ENCODE measurements at regions not wholly inside any gene's neighbourhood (a gene's known extent, or its start where the extent isn't known, plus 50 kb on each side); places are given as distances from the start of the nearest gene placed in this dataset.

DNA sequence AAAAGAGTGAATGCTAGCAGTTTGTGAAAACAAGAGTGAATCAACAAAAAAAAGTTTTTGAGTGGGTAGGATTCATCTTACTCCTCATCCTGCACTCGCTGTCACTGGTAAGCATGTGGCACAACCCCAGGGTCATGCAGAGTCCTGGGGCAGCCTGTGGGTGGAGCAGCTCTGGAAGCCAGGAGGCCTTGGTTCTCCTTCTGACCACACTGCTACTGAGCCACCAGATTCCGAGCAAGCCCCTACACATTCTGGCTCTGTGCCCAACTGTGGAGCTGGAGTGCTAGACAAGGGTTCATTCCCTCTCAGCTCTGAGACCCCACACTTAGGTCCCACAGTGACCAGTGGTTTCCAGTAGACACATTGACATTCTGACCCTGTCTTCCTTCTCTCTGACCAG, 670.6 kb downstream of the BCL11A start:
- Mint-ChIP-seq H3K27ac (no peak overlapping the region), H3K4me3 (no peak overlapping the region), H3K9me3 (no peaks in the 10 kb centered on the region), H3K4me1 (no peaks in the 10 kb centered on the region), H3K36me3 (no peaks in the 10 kb centered on the region)
- DNase-seq (ENCODE audit: low spot score in 2 of 2) = no peak
- no peak for ATAC-seq

DNA sequence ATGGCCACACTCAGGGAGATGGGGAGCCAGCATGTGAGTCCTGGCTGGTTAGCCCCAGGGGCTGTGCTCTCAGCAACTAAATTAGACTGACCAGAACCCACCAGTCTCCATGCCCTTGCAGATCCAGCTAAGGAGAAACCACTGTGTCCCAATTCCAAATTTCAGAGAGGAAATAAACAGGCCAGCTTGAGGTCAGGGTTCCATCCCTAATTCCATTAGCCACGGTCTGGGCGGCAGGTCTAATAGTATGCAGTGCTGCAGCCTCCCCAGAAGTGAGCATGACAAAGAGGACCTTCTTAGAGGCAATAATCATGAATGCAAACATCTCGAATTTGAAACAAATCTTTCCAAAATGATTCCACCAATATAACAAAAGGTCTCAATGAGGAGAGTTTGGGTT, 671.2 kb downstream of the BCL11A start:
- ATAC-seq (no peak), DNase-seq (ENCODE audit: low spot score in 2 of 2) (no peak)
- Mint-ChIP-seq H3K9me3 (no peaks in the 10 kb centered on the region), H3K27ac (no peak overlapping the region), H3K36me3 (no peaks in the 10 kb centered on the region), H3K4me3 (no peak overlapping the region), H3K4me1 (no peaks in the 10 kb centered on the region)

- no peak overlapping the region for H3K4me3 Mint-ChIP-seq
- H3K27ac Mint-ChIP-seq = no peak overlapping the region
- H3K36me3 Mint-ChIP-seq = no peaks in the 10 kb centered on the region
- H3K9me3 Mint-ChIP-seq = peaks cover 3% of the 10 kb centered on the region
- DNase-seq (ENCODE audit: low spot score in 2 of 2) = no peak
- H3K4me1 Mint-ChIP-seq = no peaks in the 10 kb centered on the region
- no peak for ATAC-seq
These were observed 672.2 kb downstream of the BCL11A start for GRCh38 chr2:59881218-59881617.

DNA sequence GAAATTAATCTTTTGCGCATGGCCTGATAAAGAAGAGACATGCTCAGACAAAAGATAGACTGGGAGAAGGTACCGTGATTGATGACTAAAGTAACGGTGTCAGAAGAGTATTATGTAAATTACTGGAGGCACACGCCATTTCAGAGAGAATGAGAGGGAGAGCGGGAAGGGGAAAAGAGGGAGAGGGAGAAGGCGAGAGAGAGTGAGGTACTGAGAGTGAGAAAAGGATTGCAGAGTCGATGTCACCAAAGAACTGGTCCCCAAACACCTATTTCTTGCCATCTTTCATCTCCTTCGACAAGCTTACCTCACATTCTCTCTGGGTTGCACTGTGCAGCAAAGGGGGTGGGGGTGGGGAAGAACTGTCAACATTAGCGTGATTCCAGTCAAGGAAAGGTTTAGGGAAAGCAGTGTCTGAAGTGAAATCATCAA, 673.7 kb downstream of the BCL11A start:
- Mint-ChIP-seq H3K36me3 (no peaks in the 10 kb centered on the region), H3K4me1 (no peaks in the 10 kb centered on the region), H3K27ac (no peak overlapping the region), H3K4me3 (no peak overlapping the region), H3K9me3 (peaks cover 4% of the 10 kb centered on the region)
- DNase-seq (ENCODE audit: low spot score in 2 of 2) (no peak), ATAC-seq (no peak)

DNA sequence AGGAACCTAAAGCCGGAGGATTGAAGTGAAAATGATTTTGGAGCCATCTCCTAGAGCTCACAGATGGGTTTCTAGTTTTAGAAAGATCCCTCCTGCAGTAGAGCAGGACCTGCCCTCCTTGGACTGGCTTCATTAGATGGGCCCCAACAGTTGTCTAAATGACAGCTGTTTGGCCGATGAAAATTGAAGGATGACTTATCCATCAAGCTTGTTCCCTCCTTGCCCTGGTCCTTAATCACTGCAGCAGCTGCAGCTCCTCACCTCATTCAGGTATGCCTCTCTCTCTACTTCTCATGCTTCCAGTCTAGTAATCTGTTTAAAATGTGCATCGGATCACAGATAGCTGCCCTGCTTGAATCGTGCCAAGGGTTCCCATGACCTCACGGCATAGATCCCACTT, 677.6 kb downstream of the BCL11A start:
- Mint-ChIP-seq H3K4me3 (no peak overlapping the region), H3K27ac (no peak overlapping the region), H3K4me1 (no peaks in the 10 kb centered on the region), H3K36me3 (no peaks in the 10 kb centered on the region), H3K9me3 (peaks cover 4% of the 10 kb centered on the region)
- DNase-seq (ENCODE audit: low spot score in 2 of 2) = no peak
- no peak for ATAC-seq

- H3K4me3 Mint-ChIP-seq = no peak overlapping the region
- H3K9me3 Mint-ChIP-seq = peaks cover 4% of the 10 kb centered on the region
- no peaks in the 10 kb centered on the region for H3K4me1 Mint-ChIP-seq
- no peak for ATAC-seq
- no peak overlapping the region for H3K27ac Mint-ChIP-seq
- H3K36me3 Mint-ChIP-seq = no peaks in the 10 kb centered on the region
- no peak for DNase-seq (ENCODE audit: low spot score in 2 of 2)
These were observed 678.3 kb downstream of the BCL11A start for GRCh38 chr2:59874971-59875755.

- peaks cover 4% of the 10 kb centered on the region for H3K9me3 Mint-ChIP-seq
- H3K36me3 Mint-ChIP-seq = no peaks in the 10 kb centered on the region
- ATAC-seq = no peak
- H3K27ac Mint-ChIP-seq = no peak overlapping the region
- DNase-seq (ENCODE audit: low spot score in 2 of 2) = no peak
- no peaks in the 10 kb centered on the region for H3K4me1 Mint-ChIP-seq
- no peak overlapping the region for H3K4me3 Mint-ChIP-seq
These were observed 679.1 kb downstream of the BCL11A start for GRCh38 chr2:59874361-59874760.

DNA sequence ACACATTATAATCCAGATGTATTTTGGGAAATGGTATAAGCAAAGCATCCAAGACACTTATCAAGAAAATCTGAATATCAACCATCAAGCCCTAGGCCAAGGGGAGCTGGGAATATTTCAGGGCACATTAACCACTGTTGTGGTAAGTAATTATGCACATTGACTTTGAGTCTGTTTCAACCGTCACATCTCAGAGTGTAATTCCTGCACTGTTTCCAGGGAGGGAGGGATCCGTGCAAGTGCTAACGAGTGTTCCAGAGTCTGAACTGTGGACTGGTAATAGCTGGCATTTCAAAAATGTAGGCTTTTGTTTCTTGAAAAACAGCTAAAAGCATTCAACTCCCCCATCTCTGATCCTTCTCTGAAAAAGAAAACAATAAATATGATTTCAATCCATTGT, 681.6 kb downstream of the BCL11A start:
- Mint-ChIP-seq H3K27ac (no peak overlapping the region), H3K36me3 (no peaks in the 10 kb centered on the region), H3K9me3 (peaks cover 4% of the 10 kb centered on the region), H3K4me1 (no peaks in the 10 kb centered on the region), H3K4me3 (no peak overlapping the region)
- DNase-seq (ENCODE audit: low spot score in 2 of 2) = no peak
- no peak for ATAC-seq

DNA sequence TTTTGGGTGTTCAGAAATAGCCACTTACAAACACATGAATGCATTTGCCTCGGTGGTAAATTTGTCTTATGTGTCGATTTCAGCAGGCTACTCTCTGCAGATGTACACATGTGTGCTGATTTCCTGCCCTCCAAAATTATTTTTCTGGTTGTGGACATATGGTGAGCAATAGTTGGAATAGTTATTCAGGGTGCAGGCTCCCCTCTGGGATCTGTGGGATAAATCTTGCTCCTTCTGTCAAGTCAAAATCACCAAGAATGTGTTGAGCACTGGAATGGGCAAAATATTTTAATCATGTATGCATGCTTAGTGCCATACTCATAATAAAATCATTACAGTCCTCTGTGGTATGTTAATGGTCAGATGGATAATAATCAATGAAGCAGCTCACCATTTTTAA, 684.5 kb downstream of the BCL11A start:
- H3K36me3 Mint-ChIP-seq = no peaks in the 10 kb centered on the region
- ATAC-seq = no peak

GRCh38 chr2:59866436-59866835, 687.0 kb downstream of the BCL11A start:
- peaks cover 4% of the 10 kb centered on the region for H3K9me3 Mint-ChIP-seq
- DNase-seq (ENCODE audit: low spot score in 2 of 2) (no peak), ATAC-seq (no peak)
- H3K36me3 Mint-ChIP-seq = no peaks in the 10 kb centered on the region
- H3K27ac Mint-ChIP-seq = no peak overlapping the region
- H3K4me3 Mint-ChIP-seq = no peak overlapping the region
- no peaks in the 10 kb centered on the region for H3K4me1 Mint-ChIP-seq

More for the DNA sequence above, 684.5 kb downstream of the BCL11A start:
- no peaks in the 10 kb centered on the region for H3K4me1 Mint-ChIP-seq
- H3K9me3 Mint-ChIP-seq = no peaks in the 10 kb centered on the region
- H3K4me3 Mint-ChIP-seq = no peak overlapping the region
- H3K27ac Mint-ChIP-seq = no peak overlapping the region
- DNase-seq (ENCODE audit: low spot score in 2 of 2) = no peak

GRCh38 chr2:59858540-59858939, 694.9 kb downstream of the BCL11A start:
- ATAC-seq = no peak
- Mint-ChIP-seq H3K36me3 (no peaks in the 10 kb centered on the region), H3K27ac (no peak overlapping the region), H3K4me1 (no peaks in the 10 kb centered on the region), H3K4me3 (no peak overlapping the region), H3K9me3 (peaks cover 7% of the 10 kb centered on the region)
- no peak for DNase-seq (ENCODE audit: low spot score in 2 of 2)

- ATAC-seq = no peak
- Mint-ChIP-seq H3K36me3 (no peaks in the 10 kb centered on the region), H3K4me3 (no peak overlapping the region), H3K27ac (no peak overlapping the region), H3K9me3 (peaks cover 8% of the 10 kb centered on the region), H3K4me1 (no peaks in the 10 kb centered on the region)
- no peak for DNase-seq (ENCODE audit: low spot score in 2 of 2)
These were observed 696.3 kb downstream of the BCL11A start for GRCh38 chr2:59857109-59857508.

DNA sequence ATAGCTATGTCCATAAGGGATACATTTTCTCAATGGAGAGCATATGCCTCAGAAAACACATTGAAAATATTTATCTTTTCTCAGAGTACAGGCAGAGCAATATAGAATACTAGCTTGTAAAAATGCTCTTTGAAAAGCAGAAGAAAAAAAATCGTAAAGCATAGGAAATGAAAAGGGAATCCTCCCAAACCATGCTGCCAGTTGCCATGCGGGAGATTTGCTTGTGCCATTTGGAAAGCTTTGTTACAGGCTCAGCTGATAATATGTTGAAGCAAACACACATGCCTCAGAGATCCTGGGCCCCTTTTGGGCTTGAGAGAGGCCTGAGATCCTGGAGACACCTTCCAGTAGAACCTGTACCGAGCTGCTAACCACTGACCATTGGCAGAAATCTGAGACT, 697.1 kb downstream of the BCL11A start:
- H3K4me3 Mint-ChIP-seq = no peak overlapping the region
- H3K4me1 Mint-ChIP-seq = no peaks in the 10 kb centered on the region
- H3K36me3 Mint-ChIP-seq = no peaks in the 10 kb centered on the region
- H3K27ac Mint-ChIP-seq = no peak overlapping the region
- peaks cover 6% of the 10 kb centered on the region for H3K9me3 Mint-ChIP-seq
- no peak for ATAC-seq
- DNase-seq (ENCODE audit: low spot score in 2 of 2) = no peak

DNA sequence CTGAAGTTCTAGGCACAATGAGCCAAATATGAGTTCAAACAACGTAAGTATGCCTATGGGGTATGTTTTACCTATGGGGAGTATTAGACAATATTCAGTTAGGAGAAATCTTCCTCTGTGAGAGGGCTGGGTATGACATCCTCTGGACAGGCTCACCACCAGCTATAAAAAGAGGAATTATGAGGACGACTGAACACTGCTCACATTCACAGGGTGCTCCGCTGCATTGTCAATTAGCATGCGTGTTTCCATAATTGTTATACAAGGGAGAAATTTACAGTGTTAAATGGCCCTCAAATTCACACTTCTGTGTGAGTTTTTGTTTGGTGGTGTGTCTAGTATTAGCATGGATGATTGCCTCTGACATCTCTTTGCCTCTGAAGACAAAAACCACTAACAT, 700.4 kb downstream of the BCL11A start:
- Mint-ChIP-seq H3K9me3 (peaks cover 4% of the 10 kb centered on the region), H3K27ac (no peak overlapping the region), H3K4me3 (no peak overlapping the region), H3K36me3 (no peaks in the 10 kb centered on the region), H3K4me1 (no peaks in the 10 kb centered on the region)
- ATAC-seq (no peak), DNase-seq (ENCODE audit: low spot score in 2 of 2) (no peak)

DNA sequence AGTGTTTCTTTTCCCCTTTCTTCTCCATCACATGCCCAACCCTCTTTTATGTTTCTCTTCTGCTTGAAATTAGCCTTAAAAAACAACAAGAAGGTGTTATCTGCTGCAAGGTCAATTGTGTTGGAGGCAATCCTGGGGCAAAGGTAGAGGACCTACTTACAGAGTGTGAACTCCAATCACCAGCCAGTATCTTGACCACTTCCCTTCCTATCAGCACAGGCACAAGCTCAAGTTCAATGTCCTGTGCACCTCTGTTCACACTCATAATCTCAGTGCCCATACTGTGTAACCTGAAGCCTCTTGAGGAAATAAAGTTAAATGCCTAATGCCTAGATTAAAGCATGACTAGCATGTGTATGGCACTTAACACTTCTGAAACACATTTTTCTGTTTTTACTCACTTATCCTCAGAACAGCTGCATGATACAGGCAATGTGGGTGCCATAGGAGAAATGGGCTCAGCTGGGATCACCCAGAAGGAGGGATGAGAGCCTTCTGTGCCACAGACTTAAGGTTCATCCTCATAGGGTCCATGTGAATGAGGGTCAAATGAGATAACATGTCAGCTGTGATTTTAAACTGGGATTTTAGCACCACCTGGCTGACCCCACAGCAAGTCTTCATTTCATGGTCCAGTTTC, 701.5 kb downstream of the BCL11A start:
- H3K4me3 Mint-ChIP-seq = no peak overlapping the region
- DNase-seq (ENCODE audit: low spot score in 2 of 2) (no peak), ATAC-seq (no peak)
- peaks cover 4% of the 10 kb centered on the region for H3K9me3 Mint-ChIP-seq
- H3K4me1 Mint-ChIP-seq = no peaks in the 10 kb centered on the region
- H3K36me3 Mint-ChIP-seq = no peaks in the 10 kb centered on the region
- H3K27ac Mint-ChIP-seq = no peak overlapping the region

DNA sequence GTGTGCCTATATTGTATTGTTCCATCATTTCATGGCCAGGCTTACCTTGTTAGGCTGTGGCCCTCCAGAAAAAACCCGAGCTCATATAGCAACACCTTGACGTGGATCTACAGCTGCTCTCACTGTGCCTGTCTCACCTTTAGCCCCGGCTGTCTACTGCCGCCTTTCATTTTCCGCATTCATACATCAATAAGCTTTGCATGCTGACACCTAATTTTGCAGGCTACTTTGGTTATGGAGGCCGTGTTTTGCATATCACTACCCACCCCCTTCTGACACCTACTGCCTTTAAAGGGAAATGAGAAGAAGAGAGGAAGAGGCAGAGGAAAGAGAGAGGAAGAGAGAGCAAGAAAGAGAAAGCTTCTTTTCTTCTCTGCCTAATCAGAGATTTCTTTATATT, 702.9 kb downstream of the BCL11A start:
- Mint-ChIP-seq H3K4me3 (no peak overlapping the region), H3K36me3 (no peaks in the 10 kb centered on the region), H3K9me3 (peaks cover 4% of the 10 kb centered on the region), H3K27ac (no peak overlapping the region), H3K4me1 (no peaks in the 10 kb centered on the region)
- DNase-seq (ENCODE audit: low spot score in 2 of 2) = no peak
- ATAC-seq = no peak
